Nephron (organoid): ENCODE measurements at regions not wholly inside any gene's neighbourhood (a gene's known extent, or its start where the extent isn't known, plus 50 kb on each side); places are given as distances from the start of the nearest gene placed in this dataset.

Experiments
- H3K27ac Mint-ChIP-seq, 3 experiments: 2 replicates each; pipeline ENCODE4 v1.8.0; 2020; ENCODE audit warnings: mixed read lengths in 3 of 3, mild to moderate bottlenecking in 2 of 3, moderate library complexity in 1 of 3
- H3K27me3 Mint-ChIP-seq: 2 replicates; pipeline ENCODE4 v1.8.0; 2021; ENCODE audit warnings: low read depth, mild to moderate bottlenecking, moderate library complexity, mixed read lengths
- H3K36me3 Mint-ChIP-seq: 2 replicates; pipeline ENCODE4 v1.8.0; 2020; ENCODE audit warnings: low read depth, mixed read lengths
- H3K4me1 Mint-ChIP-seq: 2 replicates; pipeline ENCODE4 v1.8.0; 2020; ENCODE audit warnings: mixed read lengths
- H3K4me3 Mint-ChIP-seq, 3 experiments: 2 replicates each; pipeline ENCODE4 v1.8.0; 2020; ENCODE audit warnings: mild to moderate bottlenecking in 3 of 3, mixed read lengths in 3 of 3, moderate library complexity in 2 of 3
- H3K9me3 Mint-ChIP-seq: 2 replicates; pipeline ENCODE4 v1.8.0; 2020; ENCODE audit warnings: mixed read lengths
- CTCF ChIP-seq, 3 experiments: fragments of 200-600 bp; sonication (generic); IDR thresholded peaks; one replicate each; pipeline ENCODE4 v1.5.0; 2021; ENCODE audit warnings: antibody characterized with exemption in 3 of 3; ENCODE audit not compliant: unreplicated experiment in 3 of 3

GRCh38 chr2:76210551-76210950, 499.8 kb upstream of the GCFC2 start:
- Mint-ChIP-seq H3K36me3 (no peaks in the 10 kb centered on the region), H3K9me3 (no peaks in the 10 kb centered on the region), H3K4me3 (no peak overlapping the region), H3K27ac (no peak overlapping the region), H3K27me3 (no peaks in the 10 kb centered on the region), H3K4me1 (peaks cover 7% of the 10 kb centered on the region)
- no peak for TF ChIP-seq CTCF (IDR thresholded peaks at IDR 0.05; ENCODE audit: unreplicated experiment in 3 of 3)

- TF ChIP-seq CTCF (IDR thresholded peaks at IDR 0.05; ENCODE audit: unreplicated experiment in 3 of 3), result no peak
- Mint-ChIP-seq H3K27ac (no peak overlapping the region), H3K4me1 (peaks cover 7% of the 10 kb centered on the region), H3K36me3 (no peaks in the 10 kb centered on the region), H3K4me3 (no peak overlapping the region), H3K9me3 (no peaks in the 10 kb centered on the region), H3K27me3 (no peaks in the 10 kb centered on the region)
These were observed 493.3 kb upstream of the GCFC2 start for GRCh38 chr2:76204048-76204447.

GRCh38 chr2:76202866-76203265, 492.2 kb upstream of the GCFC2 start:
- Mint-ChIP-seq H3K4me1 (peaks cover 7% of the 10 kb centered on the region), H3K9me3 (no peaks in the 10 kb centered on the region), H3K4me3 (no peak overlapping the region), H3K27ac (no peak overlapping the region), H3K27me3 (no peaks in the 10 kb centered on the region), H3K36me3 (no peaks in the 10 kb centered on the region)
- no peak for TF ChIP-seq CTCF (IDR thresholded peaks at IDR 0.05; ENCODE audit: unreplicated experiment in 3 of 3)

- Mint-ChIP-seq H3K4me1 (no peaks in the 10 kb centered on the region), H3K4me3 (no peak overlapping the region), H3K27me3 (no peaks in the 10 kb centered on the region), H3K36me3 (no peaks in the 10 kb centered on the region), H3K9me3 (no peaks in the 10 kb centered on the region), H3K27ac (no peak overlapping the region)
- TF ChIP-seq CTCF (IDR thresholded peaks at IDR 0.05; ENCODE audit: unreplicated experiment in 3 of 3), result peak; percentile 69 to 75 (median 74)
These were observed 487.2 kb upstream of the GCFC2 start for GRCh38 chr2:76197842-76198448.

GRCh38 chr2:76197428-76197827, 486.7 kb upstream of the GCFC2 start:
- no peaks in the 10 kb centered on the region for H3K9me3 Mint-ChIP-seq
- H3K27ac Mint-ChIP-seq, result no peak overlapping the region
- no peaks in the 10 kb centered on the region for H3K36me3 Mint-ChIP-seq
- no peaks in the 10 kb centered on the region for H3K4me1 Mint-ChIP-seq
- H3K27me3 Mint-ChIP-seq, result no peaks in the 10 kb centered on the region
- H3K4me3 Mint-ChIP-seq, result no peak overlapping the region
- no peak for TF ChIP-seq CTCF (IDR thresholded peaks at IDR 0.05; ENCODE audit: unreplicated experiment in 3 of 3)

- Mint-ChIP-seq H3K4me1 (no peaks in the 10 kb centered on the region), H3K9me3 (no peaks in the 10 kb centered on the region), H3K27me3 (no peaks in the 10 kb centered on the region), H3K4me3 (no peak overlapping the region), H3K36me3 (no peaks in the 10 kb centered on the region), H3K27ac (no peak overlapping the region)
- TF ChIP-seq CTCF (IDR thresholded peaks at IDR 0.05; ENCODE audit: unreplicated experiment in 3 of 3), result no peak
These were observed 483.5 kb upstream of the GCFC2 start for GRCh38 chr2:76194031-76194775.
